K562 (cell line): ENCODE measurements at regions not wholly inside any gene's neighbourhood (a gene's known extent, or its start where the extent isn't known, plus 50 kb on each side); places are given as distances from the start of the nearest gene placed in this dataset.

Source experiments
- CREBBP ChIP-seq: IDR thresholded peaks from one replicate; pipeline ENCODE4 v1.6.1; 2012; ENCODE audit warnings: low read depth, mild to moderate bottlenecking, control low read depth, inconsistent platforms, low read length
- E2F1 ChIP-seq: sonication (generic); formaldehyde crosslinking; IDR thresholded peaks from 2 replicates; pipeline ENCODE4 v1.8.1; 2023; ENCODE audit warnings: mild to moderate bottlenecking, missing genetic modification reagents, moderate library complexity
- RBM39 ChIP-seq: fragments of 200-400 bp; formaldehyde crosslinking; optimal IDR thresholded peaks from 2 replicates; pipeline ENCODE3; 2018; ENCODE audit warnings: low read depth, low read length
- SETDB1 ChIP-seq: IDR thresholded peaks from one replicate; pipeline ENCODE4 v1.6.1; 2012; ENCODE audit warnings: low read length, control low read depth, inconsistent platforms
- ZNF318 ChIP-seq, 2 experiments: fragments of 450-650 bp; IDR thresholded peaks; 2 replicates each; pipeline ENCODE4 v1.6.1; 2016; ENCODE audit warnings: mild to moderate bottlenecking in 2 of 2, borderline replicate concordance in 1 of 2, low read depth in 1 of 2, moderate library complexity in 1 of 2

- TF ChIP-seq ZNF318 (IDR thresholded peaks at IDR 0.05; ENCODE audit: borderline replicate concordance in 1 of 2, low read depth in 1 of 2) (no peak), SETDB1 (no peak), CREBBP (no peak), E2F1 (no peak), RBM39 (no peak)
Observed at GRCh38 chr13:34257966-34258365, 440.0 kb downstream of the RFC3 start (continued).
